ENCODE measurements at regions not wholly inside any gene's neighbourhood (a gene's known extent, or its start where the extent isn't known, plus 50 kb on each side); places are given as distances from the start of the nearest gene placed in this dataset.

DNA sequence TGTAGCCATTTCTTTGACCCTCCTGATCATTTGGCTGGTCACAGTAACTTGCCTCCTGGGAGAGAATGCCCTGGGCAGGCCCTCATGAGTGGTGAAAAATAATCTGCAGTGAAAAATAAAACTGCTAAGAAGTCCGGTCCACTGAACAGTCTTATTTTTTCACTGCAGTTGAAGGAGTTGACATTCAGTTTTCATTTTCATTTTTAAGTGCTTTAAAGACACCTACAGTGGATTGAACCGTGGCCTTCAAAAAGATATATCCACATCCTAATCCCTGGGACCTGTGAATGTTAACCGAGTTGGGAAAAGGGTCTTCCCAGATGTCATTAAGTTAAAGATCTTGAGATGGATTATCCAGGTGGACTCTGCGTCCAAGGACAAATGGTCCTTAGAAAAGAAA, 153.6 kb upstream of the GRK3 start:
- dilution Hi-C loops (cut with MboI; ENCODE audit: extremely low pct_ligation_motif_present, low sequenced_read_pairs) (no loop called here), intact Hi-C loops (cut with micrococcal nuclease) (no loop called here)
- Histone ChIP-seq H3K4me3 (replicated peaks in 1 of 3; ENCODE audit: insufficient read depth in 1 of 3, low read depth in 1 of 3, low read length in 3 of 3) (no peak overlapping the region), H3K9me1 (replicated peaks; ENCODE audit: control insufficient read depth, extremely low read depth, insufficient read depth, low read length) (no peaks in the 10 kb centered on the region), H3K36me3 (ENCODE audit: control insufficient read depth in 2 of 2, extremely low read depth in 1 of 2, insufficient read depth in 2 of 2, low read length in 2 of 2) (no peaks in the 10 kb centered on the region), H4K20me1 (replicated peaks; ENCODE audit: control insufficient read depth, extremely low read depth, insufficient read depth, low read length) (no peaks in the 10 kb centered on the region), H3K4me1 (ENCODE audit: control insufficient read depth, extremely low read depth, insufficient read depth, low read length) (no peaks in the 10 kb centered on the region), H3K4me2 (ENCODE audit: insufficient read depth, low read length) (no peak overlapping the region), H3K27me3 (ENCODE audit: control insufficient read depth in 2 of 2, insufficient read depth in 2 of 2, low read length in 2 of 2) (peaks cover 3 to 5% of the 10 kb centered on the region in 2 experiments), H3K27ac (ENCODE audit: insufficient read depth, low read depth, low read length) (no peak overlapping the region), H3K9me3 (replicated peaks; ENCODE audit: control insufficient read depth, insufficient read depth, low read length) (no peaks in the 10 kb centered on the region), H3K79me2 (ENCODE audit: control insufficient read depth, insufficient read depth, low read length) (no peaks in the 10 kb centered on the region), H3K9ac (replicated peaks; ENCODE audit: extremely low read depth, insufficient read depth, low read length) (no peak overlapping the region), H2AFZ (ENCODE audit: low read depth, low read length) (no peak overlapping the region)
- BruUV-seq (replicated peaks), result no TSS peak
- no peak for TF ChIP-seq JUN (IDR thresholded peaks at IDR 0.05; ENCODE audit: borderline replicate concordance, insufficient read depth, insufficient read length, low read depth)
- TF ChIP-seq FOS (IDR thresholded peaks at IDR 0.05; ENCODE audit: borderline replicate concordance, insufficient read depth, low read length), result no peak
- no peak for TF ChIP-seq POLR2AphosphoS5 (IDR thresholded peaks at IDR 0.05; ENCODE audit: insufficient read depth, low read depth, low read length)
- TF ChIP-seq POLR2A (IDR thresholded peaks at IDR 0.05; ENCODE audit: low read depth, low read length), result no peak
- TF ChIP-seq, protein P1, sequence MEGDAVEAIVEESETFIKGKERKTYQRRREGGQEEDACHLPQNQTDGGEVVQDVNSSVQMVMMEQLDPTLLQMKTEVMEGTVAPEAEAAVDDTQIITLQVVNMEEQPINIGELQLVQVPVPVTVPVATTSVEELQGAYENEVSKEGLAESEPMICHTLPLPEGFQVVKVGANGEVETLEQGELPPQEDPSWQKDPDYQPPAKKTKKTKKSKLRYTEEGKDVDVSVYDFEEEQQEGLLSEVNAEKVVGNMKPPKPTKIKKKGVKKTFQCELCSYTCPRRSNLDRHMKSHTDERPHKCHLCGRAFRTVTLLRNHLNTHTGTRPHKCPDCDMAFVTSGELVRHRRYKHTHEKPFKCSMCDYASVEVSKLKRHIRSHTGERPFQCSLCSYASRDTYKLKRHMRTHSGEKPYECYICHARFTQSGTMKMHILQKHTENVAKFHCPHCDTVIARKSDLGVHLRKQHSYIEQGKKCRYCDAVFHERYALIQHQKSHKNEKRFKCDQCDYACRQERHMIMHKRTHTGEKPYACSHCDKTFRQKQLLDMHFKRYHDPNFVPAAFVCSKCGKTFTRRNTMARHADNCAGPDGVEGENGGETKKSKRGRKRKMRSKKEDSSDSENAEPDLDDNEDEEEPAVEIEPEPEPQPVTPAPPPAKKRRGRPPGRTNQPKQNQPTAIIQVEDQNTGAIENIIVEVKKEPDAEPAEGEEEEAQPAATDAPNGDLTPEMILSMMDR (IDR thresholded peaks at IDR 0.05; ENCODE audit: extremely low read depth in 1 of 2, insufficient read depth in 1 of 2, low read depth in 1 of 2, low read length in 2 of 2), result no peak
- TF ChIP-seq, protein P2, sequence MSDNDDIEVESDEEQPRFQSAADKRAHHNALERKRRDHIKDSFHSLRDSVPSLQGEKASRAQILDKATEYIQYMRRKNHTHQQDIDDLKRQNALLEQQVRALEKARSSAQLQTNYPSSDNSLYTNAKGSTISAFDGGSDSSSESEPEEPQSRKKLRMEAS (IDR thresholded peaks at IDR 0.05; ENCODE audit: insufficient read depth, insufficient read length), result no peak
- no peak for TF ChIP-seq GATA2 (IDR thresholded peaks at IDR 0.05; ENCODE audit: insufficient read depth, insufficient read length, low read depth, low read length)
- no peak for TF ChIP-seq MYC (IDR thresholded peaks at IDR 0.05; ENCODE audit: low read depth, low read length)
- no peak for TF ChIP-seq EZH2 (IDR thresholded peaks at IDR 0.05; ENCODE audit: borderline replicate concordance, low read depth, low read length, severe bottlenecking)
- CTCF ChIA-PET, result no interaction called here
- POLR2A ChIA-PET, result no interaction called here
- DNase-seq (ENCODE audit: low read depth, low spot score) (no peak), FAIRE-seq (no peak)
